NCI-H82 treated with DMSO at 0.1 percent for 48 hours (cell line): ENCODE measurements at regions not wholly inside any gene's neighbourhood (a gene's known extent, or its start where the extent isn't known, plus 50 kb on each side); places are given as distances from the start of the nearest gene placed in this dataset.

ENCODE experiments used
- DNase-seq: peaks from one replicate; lab custom pipeline; 2025; ENCODE audit not compliant: unreplicated experiment; lab: John Stamatoyannopoulos, UW

DNA sequence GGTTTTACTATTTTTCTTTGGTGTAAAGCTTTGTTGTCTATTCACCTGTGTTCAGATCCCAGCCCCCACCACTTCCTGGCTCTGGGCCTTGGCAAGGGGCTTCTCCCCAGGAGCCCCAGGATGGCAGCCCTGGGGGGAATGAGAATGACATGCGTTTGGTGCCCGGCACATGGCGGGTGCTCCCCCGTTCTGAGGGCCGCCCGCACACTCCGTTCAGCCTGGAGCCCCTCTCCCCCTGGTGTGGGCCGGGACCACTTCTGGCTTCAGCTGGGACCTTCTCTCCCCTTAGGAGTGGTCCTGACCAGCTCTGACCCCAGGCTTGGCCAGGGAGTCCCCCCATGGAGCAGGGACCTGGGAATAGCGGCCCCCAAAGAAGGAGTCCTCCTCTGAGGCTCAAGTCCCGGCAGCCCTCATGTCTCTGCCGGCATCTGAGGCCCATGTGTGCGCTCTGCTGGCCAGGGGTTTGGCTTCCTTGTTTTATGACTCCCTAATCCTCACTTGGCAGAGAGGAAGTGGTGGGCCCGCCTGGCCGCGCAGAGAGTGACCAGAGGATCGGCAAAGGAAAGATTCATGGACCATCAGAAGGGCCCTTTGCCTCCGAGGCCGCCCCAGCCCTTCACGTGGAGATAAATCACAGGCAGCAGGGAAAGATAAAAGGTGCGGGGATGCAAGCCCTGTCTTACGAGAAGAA is 57.0 kb upstream of the LMX1B start:
- DNase-seq = no peak

DNA sequence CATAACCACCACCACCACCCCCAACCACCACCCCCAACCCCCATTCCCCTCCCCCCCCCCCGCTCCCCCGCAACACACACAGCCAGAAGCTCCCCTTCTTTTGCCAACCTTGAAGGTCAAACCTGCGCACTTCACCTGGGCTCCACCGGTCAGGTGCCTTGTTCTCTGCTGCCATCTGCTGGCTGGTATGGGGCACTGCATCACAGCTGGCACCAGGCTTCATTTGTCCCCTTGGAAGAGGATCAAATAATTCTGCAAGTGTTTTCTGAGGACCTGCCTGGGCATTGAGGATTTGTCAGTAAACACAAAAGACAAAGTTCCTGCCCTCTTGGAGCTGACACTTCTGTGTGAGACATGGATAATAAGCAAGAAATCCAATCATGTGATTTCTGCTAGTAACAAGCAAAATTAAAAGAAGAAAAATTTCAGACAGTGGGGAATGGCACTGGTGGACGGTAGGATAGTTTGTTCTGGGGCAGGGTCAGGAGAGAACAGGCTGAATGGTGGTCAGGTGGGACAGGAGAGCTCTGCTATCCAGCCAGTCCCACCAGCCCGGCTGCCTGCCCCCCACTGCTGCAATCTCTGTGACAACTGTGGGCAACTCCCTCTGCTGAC is 55.6 kb upstream of the LMX1B start:
- DNase-seq = peak; percentile 31

DNA sequence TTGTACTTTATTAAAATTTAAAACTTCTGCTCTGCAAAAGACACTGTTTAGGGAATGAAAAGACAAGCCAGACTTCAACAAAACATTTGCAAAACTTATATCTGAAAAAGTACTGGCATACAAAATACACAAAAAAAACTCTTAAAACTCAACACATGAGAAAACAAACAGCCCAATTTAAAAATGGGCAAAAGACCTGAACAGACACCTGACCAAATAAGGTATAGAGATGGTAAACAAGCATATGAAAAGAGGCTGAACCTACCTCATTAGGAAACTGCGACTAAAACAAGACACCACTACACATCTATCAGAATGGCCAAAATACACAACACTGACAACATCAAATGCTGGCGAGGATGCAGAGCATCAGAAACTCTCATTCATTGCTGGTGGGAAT is 54.4 kb upstream of the LMX1B start:
- DNase-seq = no peak

DNA sequence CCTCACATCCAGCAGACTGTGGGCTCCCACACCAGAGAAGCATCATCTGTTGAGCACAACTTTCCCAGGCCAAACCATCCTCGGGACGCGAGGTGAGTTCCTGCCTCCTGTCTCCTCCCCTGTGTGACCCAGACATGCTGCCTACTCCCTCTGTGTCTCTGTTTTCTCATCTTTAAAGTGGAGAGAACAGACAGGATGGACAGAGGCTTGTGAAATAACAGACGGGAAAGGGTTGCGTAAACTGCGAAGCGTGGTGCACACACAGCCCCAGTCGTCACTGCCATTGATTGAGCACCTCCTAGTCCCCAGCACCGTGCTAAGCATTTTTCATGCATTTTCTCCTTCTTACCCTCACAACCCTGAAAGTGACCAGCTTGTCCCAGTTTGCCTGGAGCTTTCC is 52.1 kb upstream of the LMX1B start:
- no peak for DNase-seq

DNA sequence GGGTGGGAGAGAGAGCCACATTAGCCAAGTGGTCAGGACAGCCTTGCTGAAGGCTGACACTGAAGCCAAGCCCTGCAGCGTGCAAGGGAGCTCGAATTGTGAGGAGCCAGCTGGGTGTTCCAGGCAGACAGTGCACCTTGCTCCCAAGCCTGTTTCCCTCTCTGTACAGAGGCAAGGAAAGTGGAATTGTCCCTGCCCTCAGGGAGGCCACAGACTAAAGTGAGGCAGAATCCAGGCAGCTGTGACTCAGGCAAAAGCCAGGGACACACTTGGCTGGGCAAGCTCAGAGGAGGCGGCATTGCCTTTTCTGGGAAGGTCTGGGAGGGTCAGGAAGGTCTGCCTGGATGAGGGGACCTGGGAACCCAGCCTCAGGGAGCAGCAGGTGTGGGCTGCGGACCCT is 50.2 kb upstream of the LMX1B start:
- no peak for DNase-seq
